ENCODE measurements at regions not wholly inside any gene's neighbourhood (a gene's known extent, or its start where the extent isn't known, plus 50 kb on each side); places are given as distances from the start of the nearest gene placed in this dataset.

GRCh38 chr9:120265791-120266190 is 314.2 kb downstream of the CDK5RAP2 start:
- TF ChIP-seq CTCF (IDR thresholded peaks at IDR 0.05; ENCODE audit: low read length) (no peak), EZH2 (IDR thresholded peaks at IDR 0.05; ENCODE audit: borderline replicate concordance, low read length) (no peak)

Measured in OCI-LY1 (cell line).